A549 (cell line): ENCODE measurements at regions not wholly inside any gene's neighbourhood (a gene's known extent, or its start where the extent isn't known, plus 50 kb on each side); places are given as distances from the start of the nearest gene placed in this dataset.

Experiments used
- ATAC-seq, 2 experiments: fragments of 200-7000 bp in 1 of 2; fragments of >200 bp in 1 of 2; cut with Nextera tagmentation in 1 of 2; cut with Tn5 transposase in 1 of 2; 3 replicates each; pipeline versions ENCODE4 v1.8.0 to v1.9.1; 2018 to 2020; ENCODE audit warnings: mild to moderate bottlenecking in 1 of 2, moderate library complexity in 1 of 2
- CTCF ChIA-PET: fragments of 300-600 bp; sonication (Branson Sonifier 250); formaldehyde crosslinking; extraction: SDS; loops from one replicate; lab custom pipeline; 2021; ENCODE audit warnings: antibody characterized with exemption, inconsistent platforms; lab: Yijun Ruan, JAX
- POLR2A ChIA-PET: fragments of 350-600 bp; formaldehyde crosslinking; extraction: SDS; loops from one replicate; lab custom pipeline; 2021; ENCODE audit warnings: antibody characterized with exemption, inconsistent platforms; lab: Yijun Ruan, JAX
- DNase-seq, 2 experiments: peaks; one replicate each; pipeline versions ENCODE4 v3.0.0 to v3.0.0-alpha.2; 2011 to 2016; ENCODE audit warnings: low read depth in 1 of 2, low spot score in 1 of 2
- FAIRE-seq: peaks from 2 replicates; lab custom pipeline; 2011; peaks lifted over from hg19 to GRCh38; lab: Jason Lieb, UNC
- H3K27ac ChIP-seq, 2 experiments: fragments of >200 bp; sonication (Bioruptor Twin); formaldehyde crosslinking; 3 replicates each; pipeline ENCODE4 v1.5.1; 2016 to 2017
- H3K4me1 ChIP-seq: fragments of >200 bp; sonication (Bioruptor Twin); formaldehyde crosslinking; 3 replicates; pipeline ENCODE4 v1.6.1; 2016
- H3K4me2 ChIP-seq: fragments of >200 bp; sonication (Bioruptor Twin); formaldehyde crosslinking; 3 replicates; pipeline ENCODE4 v1.6.1; 2016
- H3K4me3 ChIP-seq: fragments of >200 bp; sonication (Bioruptor Twin); formaldehyde crosslinking; 3 replicates; pipeline ENCODE4 v1.5.1; 2016
- H3K9me3 ChIP-seq: fragments of >200 bp; sonication (Bioruptor Twin); formaldehyde crosslinking; 3 replicates; pipeline ENCODE4 v1.6.1; 2016
- CBX2 ChIP-seq: fragments of 200-600 bp; sonication (generic); IDR thresholded peaks from 2 replicates; pipeline ENCODE4 v1.6.1; 2016; ENCODE audit warnings: low read depth, mild to moderate bottlenecking, borderline replicate concordance
- CBX8 ChIP-seq: fragments of 200-600 bp; sonication (generic); IDR thresholded peaks from 2 replicates; pipeline ENCODE4 v1.6.1; 2016
- CEBPB ChIP-seq, 2 experiments: fragments of >200 bp in 1 of 2; sonication (Bioruptor Twin) in 1 of 2; formaldehyde crosslinking in 1 of 2; IDR thresholded peaks; 2 replicates each; pipeline ENCODE4 v1.6.1; 2012 to 2016
- CHD2 ChIP-seq: fragments of 150-350 bp; IDR thresholded peaks from 2 replicates; pipeline ENCODE4 v1.6.1; 2014; ENCODE audit warnings: low read length; ENCODE audit not compliant: partially characterized antibody
- CHD4 ChIP-seq: fragments of 200-600 bp; sonication (generic); IDR thresholded peaks from 2 replicates; pipeline ENCODE4 v1.6.1; 2016; ENCODE audit warnings: antibody characterized with exemption, mild to moderate bottlenecking, borderline replicate concordance
- EHMT2 ChIP-seq: fragments of 200-600 bp; sonication (generic); IDR thresholded peaks from 2 replicates; pipeline ENCODE4 v1.6.1; 2016; ENCODE audit warnings: antibody characterized with exemption, low read depth, mild to moderate bottlenecking, moderate library complexity
- EP300 ChIP-seq, 2 experiments: fragments of >200 bp; sonication (Bioruptor Twin); formaldehyde crosslinking; IDR thresholded peaks; 2 replicates in 1 of 2; 3 replicates in 1 of 2; pipeline ENCODE4 v1.6.1; 2016 to 2017
- ESRRA ChIP-seq: fragments of 150-350 bp; IDR thresholded peaks from 2 replicates; pipeline ENCODE4 v1.6.1; 2014; ENCODE audit warnings: mild to moderate bottlenecking, low read length, borderline replicate concordance
- HDAC2 ChIP-seq: fragments of 200-600 bp; sonication (generic); IDR thresholded peaks from 2 replicates; pipeline ENCODE4 v1.6.1; 2016
- HOXA7 ChIP-seq: fragments of 250-450 bp; sonication (Bioruptor Pico); IDR thresholded peaks from 2 replicates; pipeline ENCODE4 v1.5.0; 2020; ENCODE audit warnings: mild to moderate bottlenecking, moderate library complexity
- JUN ChIP-seq, 2 experiments: fragments of >200 bp; sonication (Bioruptor Twin); formaldehyde crosslinking; IDR thresholded peaks; 2 replicates in 1 of 2; 3 replicates in 1 of 2; pipeline ENCODE4 v1.6.1; 2016 to 2017
- JUNB ChIP-seq: fragments of >200 bp; sonication (Bioruptor Twin); formaldehyde crosslinking; IDR thresholded peaks from 2 replicates; pipeline ENCODE4 v1.6.1; 2016
- KDM1A ChIP-seq: fragments of 200-600 bp; sonication (generic); IDR thresholded peaks from 2 replicates; pipeline ENCODE4 v1.6.1; 2016; ENCODE audit warnings: low read depth, mild to moderate bottlenecking
- KDM5A ChIP-seq: fragments of 200-600 bp; sonication (generic); IDR thresholded peaks from 2 replicates; pipeline ENCODE4 v1.6.1; 2016; ENCODE audit warnings: antibody characterized with exemption, mild to moderate bottlenecking
- MYC ChIP-seq: IDR thresholded peaks from 2 replicates; pipeline ENCODE4 v1.6.1; 2012; ENCODE audit warnings: mild to moderate bottlenecking, inconsistent platforms, low read length, improper control_type of control experiment, borderline replicate concordance
- NFE2L2 ChIP-seq: fragments of 150-350 bp; conservative IDR thresholded peaks from 2 replicates; pipeline ENCODE4 v1.6.1; 2014; ENCODE audit warnings: low read length
- NPAS2 ChIP-seq: fragments of 250-450 bp; sonication (Bioruptor Pico); IDR thresholded peaks from 2 replicates; pipeline ENCODE4 v1.8.0; 2022; ENCODE audit warnings: mild to moderate bottlenecking, moderate library complexity, borderline replicate concordance
- PHF8 ChIP-seq: fragments of 200-600 bp; sonication (generic); IDR thresholded peaks from 2 replicates; pipeline ENCODE4 v1.6.1; 2016; ENCODE audit warnings: low read depth, mild to moderate bottlenecking, antibody characterized with exemption, moderate library complexity, borderline replicate concordance
- RAD21 ChIP-seq, 2 experiments: fragments of >200 bp in 1 of 2; sonication (Bioruptor Twin) in 1 of 2; formaldehyde crosslinking in 1 of 2; IDR thresholded peaks in 1 of 2; conservative IDR thresholded peaks in 1 of 2; 2 replicates in 1 of 2; 3 replicates in 1 of 2; pipeline ENCODE4 v1.6.1; 2012 to 2018; ENCODE audit warnings: inconsistent platforms in 1 of 2
- RARB ChIP-seq: fragments of 250-450 bp; sonication (Bioruptor Pico); IDR thresholded peaks from 2 replicates; pipeline ENCODE4 v1.8.0; 2021; ENCODE audit warnings: mild to moderate bottlenecking, moderate library complexity
- TP53 ChIP-seq: fragments of 250-450 bp; sonication (Bioruptor Pico); IDR thresholded peaks from 2 replicates; pipeline ENCODE4 v1.5.0; 2021; ENCODE audit warnings: mild to moderate bottlenecking, moderate library complexity
- ZC3H11A ChIP-seq: fragments of 450-650 bp; IDR thresholded peaks from 2 replicates; pipeline ENCODE4 v1.6.1; 2014; ENCODE audit warnings: antibody characterized with exemption, mild to moderate bottlenecking
- ZNF302 ChIP-seq: fragments of 250-450 bp; sonication (Bioruptor Pico); IDR thresholded peaks from 2 replicates; pipeline ENCODE4 v1.9.0; 2021; ENCODE audit warnings: inconsistent platforms, mild to moderate bottlenecking, moderate library complexity
- TF ChIP-seq, protein P1 (sequence below): fragments of >200 bp; sonication (Bioruptor Twin); formaldehyde crosslinking; IDR thresholded peaks from 3 replicates; pipeline ENCODE4 v1.6.1; 2016
- TF ChIP-seq, protein P2 (sequence below): fragments of >200 bp; sonication (Bioruptor Twin); formaldehyde crosslinking; IDR thresholded peaks from 3 replicates; pipeline ENCODE4 v1.5.1; 2016

DNA sequence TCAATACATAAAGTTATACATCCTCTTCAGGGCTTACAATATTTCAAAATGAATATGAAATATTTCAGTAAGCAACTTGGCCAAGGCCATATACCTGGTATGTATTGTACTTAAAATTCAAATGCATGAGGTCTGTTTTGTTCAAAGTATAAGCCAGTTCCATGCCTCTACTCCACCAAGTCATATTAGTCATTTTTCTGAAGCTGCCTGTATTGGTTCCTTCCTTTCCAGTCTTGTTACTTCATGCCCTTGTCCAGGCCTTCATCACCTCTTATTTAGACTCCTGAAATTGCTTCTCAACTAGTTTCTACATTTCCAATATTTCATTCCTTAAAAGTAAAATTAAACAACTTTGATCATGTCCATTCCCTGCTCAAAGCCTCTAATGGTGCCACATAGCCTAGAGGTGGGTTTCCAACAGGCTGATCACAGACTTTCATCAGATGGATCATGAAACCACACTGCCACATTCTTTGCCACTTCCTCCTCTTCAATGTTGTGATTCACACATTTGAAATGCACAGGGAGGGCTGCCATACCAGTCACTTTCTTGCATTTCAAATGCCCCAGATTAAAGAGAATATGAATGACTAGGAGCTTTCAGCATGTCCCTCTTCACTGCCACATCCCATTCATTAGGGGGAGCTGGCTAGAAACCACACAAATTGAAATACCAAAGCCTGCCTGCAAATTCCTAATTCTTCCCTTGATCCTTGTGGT lies 424.1 kb upstream of the DACH1 start:
- H3K27ac ChIP-seq = no peak overlapping the region
- ChIA-PET POLR2A (no interaction called here), CTCF (no interaction called here)
- no peak overlapping the region for H3K4me2 ChIP-seq
- FAIRE-seq (no peak), DNase-seq (no peak), ATAC-seq (no peak)
- no peak for TF ChIP-seq CBX8
- no peak for TF ChIP-seq PHF8
- TF ChIP-seq HOXA7 (CRISPR knock-in tag) = no peak
- no peak for TF ChIP-seq KDM1A
- no peak for TF ChIP-seq CHD2
- TF ChIP-seq ZC3H11A = no peak
- no peak for TF ChIP-seq EHMT2
- TF ChIP-seq NFE2L2 = no peak
- TF ChIP-seq CBX2 = no peak
- TF ChIP-seq ZNF302 = no peak
- H3K4me1 ChIP-seq = no peaks in the 10 kb centered on the region
- no peaks in the 10 kb centered on the region for H3K9me3 ChIP-seq
- H3K4me3 ChIP-seq = no peak overlapping the region

DNA sequence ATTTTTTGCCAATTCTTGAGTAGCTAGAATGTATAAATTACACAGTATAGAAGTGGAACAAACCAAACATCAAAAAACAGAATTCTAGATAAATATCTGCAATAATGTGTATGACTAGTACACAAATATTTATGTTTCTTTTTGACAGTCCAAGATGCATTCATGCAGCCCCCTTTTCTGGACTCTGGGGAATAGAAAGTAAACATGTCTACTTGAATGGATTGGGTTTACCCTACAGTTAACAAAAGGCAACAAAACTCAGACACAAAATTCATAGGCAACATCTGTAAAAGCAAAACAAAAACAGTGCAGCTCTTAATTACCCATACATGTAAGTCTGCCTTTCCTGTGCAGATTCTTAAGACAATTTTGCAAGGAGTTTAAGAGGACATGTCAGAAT lies 419.4 kb upstream of the DACH1 start:
- no peaks in the 10 kb centered on the region for H3K9me3 ChIP-seq
- no peak for ATAC-seq
- POLR2A ChIA-PET = no interaction called here
- CTCF ChIA-PET = no interaction called here
- TF ChIP-seq RARB (no peak), JUNB (no peak), JUN (IDR thresholded peaks at IDR 0.05) (no peak), CHD4 (no peak), EP300 (IDR thresholded peaks at IDR 0.05) (no peak), RAD21 (conservative IDR thresholded peaks at IDR 0.05 in 1 of 2, IDR thresholded peaks at IDR 0.05 in 1 of 2) (no peak), MYC (no peak), CEBPB (IDR thresholded peaks at IDR 0.05) (no peak), TP53 (CRISPR knock-in tag) (no peak), ESRRA (no peak), NPAS2 (no peak), KDM5A (no peak), HDAC2 (no peak)
- TF ChIP-seq, protein P1, sequence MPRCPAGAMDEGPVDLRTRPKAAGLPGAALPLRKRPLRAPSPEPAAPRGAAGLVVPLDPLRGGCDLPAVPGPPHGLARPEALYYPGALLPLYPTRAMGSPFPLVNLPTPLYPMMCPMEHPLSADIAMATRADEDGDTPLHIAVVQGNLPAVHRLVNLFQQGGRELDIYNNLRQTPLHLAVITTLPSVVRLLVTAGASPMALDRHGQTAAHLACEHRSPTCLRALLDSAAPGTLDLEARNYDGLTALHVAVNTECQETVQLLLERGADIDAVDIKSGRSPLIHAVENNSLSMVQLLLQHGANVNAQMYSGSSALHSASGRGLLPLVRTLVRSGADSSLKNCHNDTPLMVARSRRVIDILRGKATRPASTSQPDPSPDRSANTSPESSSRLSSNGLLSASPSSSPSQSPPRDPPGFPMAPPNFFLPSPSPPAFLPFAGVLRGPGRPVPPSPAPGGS = no peak
- TF ChIP-seq, protein P2, sequence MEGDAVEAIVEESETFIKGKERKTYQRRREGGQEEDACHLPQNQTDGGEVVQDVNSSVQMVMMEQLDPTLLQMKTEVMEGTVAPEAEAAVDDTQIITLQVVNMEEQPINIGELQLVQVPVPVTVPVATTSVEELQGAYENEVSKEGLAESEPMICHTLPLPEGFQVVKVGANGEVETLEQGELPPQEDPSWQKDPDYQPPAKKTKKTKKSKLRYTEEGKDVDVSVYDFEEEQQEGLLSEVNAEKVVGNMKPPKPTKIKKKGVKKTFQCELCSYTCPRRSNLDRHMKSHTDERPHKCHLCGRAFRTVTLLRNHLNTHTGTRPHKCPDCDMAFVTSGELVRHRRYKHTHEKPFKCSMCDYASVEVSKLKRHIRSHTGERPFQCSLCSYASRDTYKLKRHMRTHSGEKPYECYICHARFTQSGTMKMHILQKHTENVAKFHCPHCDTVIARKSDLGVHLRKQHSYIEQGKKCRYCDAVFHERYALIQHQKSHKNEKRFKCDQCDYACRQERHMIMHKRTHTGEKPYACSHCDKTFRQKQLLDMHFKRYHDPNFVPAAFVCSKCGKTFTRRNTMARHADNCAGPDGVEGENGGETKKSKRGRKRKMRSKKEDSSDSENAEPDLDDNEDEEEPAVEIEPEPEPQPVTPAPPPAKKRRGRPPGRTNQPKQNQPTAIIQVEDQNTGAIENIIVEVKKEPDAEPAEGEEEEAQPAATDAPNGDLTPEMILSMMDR = no peak
- TF ChIP-seq, all 56 proteins: peak for 0
- FAIRE-seq = no peak
- no peak overlapping the region for H3K27ac ChIP-seq
- DNase-seq = no peak
- no peaks in the 10 kb centered on the region for H3K4me1 ChIP-seq
- H3K4me2 ChIP-seq = no peak overlapping the region
- no peak overlapping the region for H3K4me3 ChIP-seq
